DOHH2 (cell line): ENCODE measurements at regions not wholly inside any gene's neighbourhood (a gene's known extent, or its start where the extent isn't known, plus 50 kb on each side); places are given as distances from the start of the nearest gene placed in this dataset.

ENCODE experiments used
- H3F3A ChIP-seq: fragments of 200-600 bp; sonication (generic), shearing (Covaris generic); 2 replicates; pipeline ENCODE4 v1.6.0; 2016; ENCODE audit warnings: antibody characterized with exemption, mild to moderate bottlenecking; ENCODE audit not compliant: control insufficient read depth, insufficient read depth
- H3K27ac ChIP-seq: fragments of 200-600 bp; sonication (generic); 2 replicates; pipeline ENCODE4 v1.5.1; 2014; ENCODE audit warnings: low read depth, mild to moderate bottlenecking, low read length, moderate library complexity
- H3K27me3 ChIP-seq: fragments of 200-600 bp; sonication (generic); 2 replicates; pipeline ENCODE4 v1.6.1; 2014; ENCODE audit warnings: mild to moderate bottlenecking, low read length, mixed read lengths; ENCODE audit not compliant: control insufficient read depth
- H3K36me3 ChIP-seq: fragments of 200-600 bp; sonication (generic); 2 replicates; pipeline ENCODE4 v1.6.1; 2014; ENCODE audit warnings: mild to moderate bottlenecking, low read length, moderate library complexity, mixed read lengths; ENCODE audit not compliant: control insufficient read depth
- H3K4me1 ChIP-seq: fragments of 200-600 bp; sonication (generic); 2 replicates; pipeline ENCODE4 v1.6.1; 2014; ENCODE audit warnings: mild to moderate bottlenecking, low read length, mixed read lengths; ENCODE audit not compliant: control insufficient read depth
- H3K4me2 ChIP-seq: fragments of 200-600 bp; sonication (generic); 2 replicates; pipeline ENCODE4 v1.6.0; 2014; ENCODE audit warnings: mild to moderate bottlenecking, low read length, moderate library complexity
- H3K4me3 ChIP-seq: fragments of 200-600 bp; sonication (generic); 2 replicates; pipeline ENCODE4 v1.5.1; 2014; ENCODE audit warnings: mild to moderate bottlenecking, low read length, mixed read lengths
- H3K79me2 ChIP-seq: fragments of 200-600 bp; sonication (generic); 2 replicates; pipeline ENCODE4 v1.6.1; 2014; ENCODE audit warnings: mild to moderate bottlenecking, low read length, mixed read lengths; ENCODE audit not compliant: control insufficient read depth
- H3K9me2 ChIP-seq: fragments of 200-600 bp; sonication (generic); replicated peaks from 2 replicates; pipeline ENCODE4 v1.6.1; 2014; ENCODE audit warnings: mild to moderate bottlenecking, low read length, mixed read lengths; ENCODE audit not compliant: control insufficient read depth
- H3K9me3 ChIP-seq: fragments of 200-600 bp; sonication (generic); 2 replicates; pipeline ENCODE4 v1.6.1; 2014; ENCODE audit warnings: antibody characterized with exemption, low read length, mixed read lengths; ENCODE audit not compliant: control insufficient read depth, insufficient read depth
- H4K20me1 ChIP-seq: fragments of 200-600 bp; sonication (generic); 2 replicates; pipeline ENCODE4 v1.6.0; 2014; ENCODE audit warnings: low read depth, mild to moderate bottlenecking, antibody characterized with exemption, low read length, moderate library complexity; ENCODE audit not compliant: control insufficient read depth, insufficient read depth
- EZH2phosphoT487 ChIP-seq: fragments of 200-600 bp; sonication (generic); IDR thresholded peaks from 2 replicates; pipeline ENCODE4 v1.6.1; 2017; ENCODE audit warnings: borderline replicate concordance, mild to moderate bottlenecking, antibody characterized with exemption, low read length, moderate library complexity, mixed read lengths
- TF ChIP-seq, protein P1 (sequence below): fragments of 200-600 bp; sonication (generic); IDR thresholded peaks from one replicate; pipeline ENCODE4 v1.5.1; 2014; ENCODE audit warnings: antibody characterized with exemption, mild to moderate bottlenecking, low read depth, low read length; ENCODE audit not compliant: poor library complexity, severe bottlenecking

DNA sequence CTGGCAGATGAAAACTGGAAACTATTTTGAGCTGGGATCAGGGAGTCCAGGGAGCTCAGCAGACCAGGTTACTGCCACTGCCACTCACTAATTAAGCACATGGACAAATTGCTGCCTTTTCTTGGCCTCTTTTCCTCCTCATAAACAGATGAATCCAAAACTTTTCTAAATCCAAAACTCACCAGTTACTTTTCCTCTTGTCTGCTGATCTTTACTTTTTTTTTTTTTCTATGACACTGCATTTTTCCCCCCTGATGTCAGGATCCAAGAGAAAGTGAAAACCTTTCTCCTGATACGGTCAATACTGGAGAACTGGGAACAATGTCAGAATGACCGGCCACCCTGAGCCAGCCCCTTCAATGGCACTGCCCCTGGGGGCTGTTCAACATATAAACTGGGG is 405.8 kb downstream of the DUSP10 start:
- Histone ChIP-seq H3K79me2 (no peaks in the 10 kb centered on the region), H3K9me3 (no peaks in the 10 kb centered on the region), H3F3A (no peaks in the 10 kb centered on the region), H3K4me3 (no peak overlapping the region), H3K36me3 (no peaks in the 10 kb centered on the region), H3K4me2 (no peak overlapping the region), H3K27me3 (no peaks in the 10 kb centered on the region), H3K27ac (no peak overlapping the region), H3K9me2 (no peaks in the 10 kb centered on the region), H3K4me1 (no peaks in the 10 kb centered on the region), H4K20me1 (no peaks in the 10 kb centered on the region)
- no peak for TF ChIP-seq EZH2phosphoT487
- TF ChIP-seq, protein P1, sequence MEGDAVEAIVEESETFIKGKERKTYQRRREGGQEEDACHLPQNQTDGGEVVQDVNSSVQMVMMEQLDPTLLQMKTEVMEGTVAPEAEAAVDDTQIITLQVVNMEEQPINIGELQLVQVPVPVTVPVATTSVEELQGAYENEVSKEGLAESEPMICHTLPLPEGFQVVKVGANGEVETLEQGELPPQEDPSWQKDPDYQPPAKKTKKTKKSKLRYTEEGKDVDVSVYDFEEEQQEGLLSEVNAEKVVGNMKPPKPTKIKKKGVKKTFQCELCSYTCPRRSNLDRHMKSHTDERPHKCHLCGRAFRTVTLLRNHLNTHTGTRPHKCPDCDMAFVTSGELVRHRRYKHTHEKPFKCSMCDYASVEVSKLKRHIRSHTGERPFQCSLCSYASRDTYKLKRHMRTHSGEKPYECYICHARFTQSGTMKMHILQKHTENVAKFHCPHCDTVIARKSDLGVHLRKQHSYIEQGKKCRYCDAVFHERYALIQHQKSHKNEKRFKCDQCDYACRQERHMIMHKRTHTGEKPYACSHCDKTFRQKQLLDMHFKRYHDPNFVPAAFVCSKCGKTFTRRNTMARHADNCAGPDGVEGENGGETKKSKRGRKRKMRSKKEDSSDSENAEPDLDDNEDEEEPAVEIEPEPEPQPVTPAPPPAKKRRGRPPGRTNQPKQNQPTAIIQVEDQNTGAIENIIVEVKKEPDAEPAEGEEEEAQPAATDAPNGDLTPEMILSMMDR = no peak

GRCh38 chr1:221337106-221337505 is 404.8 kb downstream of the DUSP10 start:
- Histone ChIP-seq H3K9me3 (no peaks in the 10 kb centered on the region), H3K9me2 (no peaks in the 10 kb centered on the region), H3K4me3 (no peak overlapping the region), H3K27me3 (no peaks in the 10 kb centered on the region), H3F3A (no peaks in the 10 kb centered on the region), H3K79me2 (no peaks in the 10 kb centered on the region), H3K4me2 (no peak overlapping the region), H4K20me1 (no peaks in the 10 kb centered on the region), H3K27ac (no peak overlapping the region), H3K36me3 (no peaks in the 10 kb centered on the region), H3K4me1 (no peaks in the 10 kb centered on the region)
- no peak for TF ChIP-seq EZH2phosphoT487
- TF ChIP-seq, protein P1 = no peak

DNA sequence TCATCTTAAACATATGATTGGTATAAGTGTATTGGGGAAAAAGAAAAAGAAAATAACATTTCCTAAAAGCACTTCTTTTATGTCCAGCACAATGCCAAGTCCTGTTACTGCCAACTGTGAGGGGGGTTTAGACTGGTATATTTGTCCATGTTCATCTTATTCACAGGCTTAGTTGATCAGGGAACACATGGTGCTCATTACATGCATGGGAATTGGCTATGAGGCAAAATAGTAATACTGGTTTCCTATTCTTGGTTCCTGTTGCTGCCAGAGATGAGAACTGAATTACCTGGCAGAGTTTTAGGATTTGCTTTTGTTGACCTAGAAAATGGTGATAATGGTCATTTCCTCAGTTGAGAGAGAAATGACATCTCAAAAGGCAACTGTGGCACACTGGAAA is 398.8 kb downstream of the DUSP10 start:
- Histone ChIP-seq H3K9me3 (no peaks in the 10 kb centered on the region), H3K27me3 (no peaks in the 10 kb centered on the region), H3K4me2 (no peak overlapping the region), H3K36me3 (no peaks in the 10 kb centered on the region), H3F3A (no peaks in the 10 kb centered on the region), H3K4me3 (no peak overlapping the region), H4K20me1 (no peaks in the 10 kb centered on the region), H3K9me2 (no peaks in the 10 kb centered on the region), H3K4me1 (no peaks in the 10 kb centered on the region), H3K79me2 (no peaks in the 10 kb centered on the region), H3K27ac (no peak overlapping the region)
- TF ChIP-seq EZH2phosphoT487 = no peak
- TF ChIP-seq, protein P1 = no peak

DNA sequence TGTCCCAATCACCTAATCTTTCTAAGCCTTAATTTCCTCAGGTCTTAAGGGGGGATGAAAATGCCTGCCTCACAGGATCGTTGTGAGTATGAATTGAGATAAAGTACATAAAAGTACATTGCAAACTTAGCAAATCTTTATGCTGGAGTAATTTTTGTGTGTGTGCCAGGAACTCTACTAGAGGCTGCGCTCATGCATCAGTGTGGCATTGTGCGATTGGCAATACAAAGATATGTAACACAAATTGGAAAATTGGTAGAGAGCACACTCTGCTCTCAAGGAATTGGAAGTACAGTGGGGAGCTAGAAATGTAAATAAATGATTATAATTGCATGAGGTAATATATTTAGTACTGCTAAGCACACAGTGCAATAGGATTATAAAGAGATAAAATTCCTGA is 398.3 kb downstream of the DUSP10 start:
- no peaks in the 10 kb centered on the region for H3K27me3 ChIP-seq
- no peaks in the 10 kb centered on the region for H3K79me2 ChIP-seq
- no peak overlapping the region for H3K4me3 ChIP-seq
- H3K4me2 ChIP-seq = no peak overlapping the region
- no peak overlapping the region for H3K27ac ChIP-seq
- H3K9me2 ChIP-seq = no peaks in the 10 kb centered on the region
- H3F3A ChIP-seq = no peaks in the 10 kb centered on the region
- no peaks in the 10 kb centered on the region for H3K36me3 ChIP-seq
- no peaks in the 10 kb centered on the region for H3K4me1 ChIP-seq
- no peaks in the 10 kb centered on the region for H3K9me3 ChIP-seq
- H4K20me1 ChIP-seq = no peaks in the 10 kb centered on the region
- TF ChIP-seq EZH2phosphoT487 = no peak
- TF ChIP-seq, protein P1 = no peak
